ENCODE measurements at regions not wholly inside any gene's neighbourhood (a gene's known extent, or its start where the extent isn't known, plus 50 kb on each side); places are given as distances from the start of the nearest gene placed in this dataset.
"Not testable (repeated sequence)": the region's sequence is repeated elsewhere in the genome, so short reads cannot be mapped to it uniquely, and the experiment has no call there.

DNA sequence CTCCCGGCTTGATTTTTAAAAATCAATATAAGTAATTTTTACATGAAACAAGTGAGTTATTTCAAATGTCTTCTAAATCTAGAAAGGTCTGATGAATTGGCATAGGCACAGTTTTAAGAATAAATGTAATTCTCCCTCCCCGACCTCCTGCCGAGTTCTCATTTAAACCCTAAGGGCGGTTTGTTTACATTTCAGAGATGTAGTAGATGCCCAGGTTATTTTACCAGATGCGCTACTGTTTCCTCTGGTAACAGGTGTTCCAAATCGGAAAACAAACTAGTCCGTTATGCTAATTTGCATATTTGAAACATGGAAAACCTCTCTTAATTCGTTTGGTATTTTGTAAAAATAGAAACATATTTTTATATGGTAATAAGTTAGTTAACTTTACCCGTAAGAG lies 53.8 kb upstream of the CFAP126 start:
- DNase-seq (ENCODE audit: low spot score), result no peak
- Histone ChIP-seq H3K4me1 (replicated peaks) (no peaks in the 10 kb centered on the region), H3K27ac (no peak overlapping the region), H3K9me3 (no peaks in the 10 kb centered on the region), H3K4me3 (no peak overlapping the region), H3K36me3 (no peaks in the 10 kb centered on the region), H3K27me3 (replicated peaks; ENCODE audit: insufficient read depth) (no peaks in the 10 kb centered on the region)
- intact Hi-C loops (cut with DNase I), result no loop called here
- TF ChIP-seq POLR2AphosphoS5 (IDR thresholded peaks at IDR 0.05) (no peak), POLR2A (IDR thresholded peaks at IDR 0.05) (no peak)
- TF ChIP-seq, protein P1, sequence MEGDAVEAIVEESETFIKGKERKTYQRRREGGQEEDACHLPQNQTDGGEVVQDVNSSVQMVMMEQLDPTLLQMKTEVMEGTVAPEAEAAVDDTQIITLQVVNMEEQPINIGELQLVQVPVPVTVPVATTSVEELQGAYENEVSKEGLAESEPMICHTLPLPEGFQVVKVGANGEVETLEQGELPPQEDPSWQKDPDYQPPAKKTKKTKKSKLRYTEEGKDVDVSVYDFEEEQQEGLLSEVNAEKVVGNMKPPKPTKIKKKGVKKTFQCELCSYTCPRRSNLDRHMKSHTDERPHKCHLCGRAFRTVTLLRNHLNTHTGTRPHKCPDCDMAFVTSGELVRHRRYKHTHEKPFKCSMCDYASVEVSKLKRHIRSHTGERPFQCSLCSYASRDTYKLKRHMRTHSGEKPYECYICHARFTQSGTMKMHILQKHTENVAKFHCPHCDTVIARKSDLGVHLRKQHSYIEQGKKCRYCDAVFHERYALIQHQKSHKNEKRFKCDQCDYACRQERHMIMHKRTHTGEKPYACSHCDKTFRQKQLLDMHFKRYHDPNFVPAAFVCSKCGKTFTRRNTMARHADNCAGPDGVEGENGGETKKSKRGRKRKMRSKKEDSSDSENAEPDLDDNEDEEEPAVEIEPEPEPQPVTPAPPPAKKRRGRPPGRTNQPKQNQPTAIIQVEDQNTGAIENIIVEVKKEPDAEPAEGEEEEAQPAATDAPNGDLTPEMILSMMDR (IDR thresholded peaks at IDR 0.05), result no peak
- WGBS, result 57% methylated on average over 9 of the region's 9 CpGs

DNA sequence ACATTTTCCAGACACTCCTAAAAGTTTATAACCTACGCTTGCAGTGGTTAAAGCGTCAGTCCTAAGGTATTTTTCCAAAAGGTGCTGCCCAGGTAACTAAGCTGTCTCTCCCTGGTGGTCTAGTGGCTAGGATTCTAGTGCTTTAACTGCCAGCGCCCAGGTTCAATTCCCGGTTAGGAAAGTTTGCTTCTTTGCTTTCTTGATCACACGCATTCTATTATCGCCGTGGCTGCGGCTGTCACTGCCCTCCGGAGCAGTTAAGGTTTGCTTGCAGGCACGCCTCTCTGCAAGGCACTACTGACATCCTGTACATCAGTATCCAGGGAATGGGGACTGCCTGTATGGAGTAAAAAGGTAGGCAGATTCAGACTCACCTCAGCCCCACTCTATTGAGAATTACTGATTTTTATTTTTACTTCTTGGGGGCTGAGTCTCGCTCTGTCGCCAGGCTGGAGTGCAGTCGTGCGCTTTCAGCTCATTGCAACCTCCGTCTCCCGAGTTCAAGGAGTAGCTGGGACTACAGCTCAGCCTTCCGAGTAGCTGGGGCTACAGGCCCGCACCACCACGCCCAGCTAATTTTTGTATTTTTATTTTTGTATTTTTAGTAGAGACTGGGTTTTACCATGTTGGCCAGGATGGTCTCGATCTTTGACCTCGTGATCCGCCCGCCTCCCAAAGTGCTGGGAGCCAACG lies 53.2 kb upstream of the CFAP126 start:
- H3K36me3 ChIP-seq, result no peaks in the 10 kb centered on the region
- no peaks in the 10 kb centered on the region for H3K4me1 ChIP-seq (replicated peaks)
- H3K27me3 ChIP-seq (replicated peaks; ENCODE audit: insufficient read depth), result no peaks in the 10 kb centered on the region
- WGBS, result 74% methylated on average over 24 of the region's 24 CpGs
- H3K9me3 ChIP-seq, result no peaks in the 10 kb centered on the region
- no peak for DNase-seq (ENCODE audit: low spot score)
- no peak overlapping the region for H3K27ac ChIP-seq
- intact Hi-C loops (cut with DNase I), result no loop called here
- H3K4me3 ChIP-seq, result no peak overlapping the region
- TF ChIP-seq POLR2A (IDR thresholded peaks at IDR 0.05) (no peak), POLR2AphosphoS5 (IDR thresholded peaks at IDR 0.05) (no peak)
- TF ChIP-seq, protein P1 (IDR thresholded peaks at IDR 0.05), result no peak

DNA sequence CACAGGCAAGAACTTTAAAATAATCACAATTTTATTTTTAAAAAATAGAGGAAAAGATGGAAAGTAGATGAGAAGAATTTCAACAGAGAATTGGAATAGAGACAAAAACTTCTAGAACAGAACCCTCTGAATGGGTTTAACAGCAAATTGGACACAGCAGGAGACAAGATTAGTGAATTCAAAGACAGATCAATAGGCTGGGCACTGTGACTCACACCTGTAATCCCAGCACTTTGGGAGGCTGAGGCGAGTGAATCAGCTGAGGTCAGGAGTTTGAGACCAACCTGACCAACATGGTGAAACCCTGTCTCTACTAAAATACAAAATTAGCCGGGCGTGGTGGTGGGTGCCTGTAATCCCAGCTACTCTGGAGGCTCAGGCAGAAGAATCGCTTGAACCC lies 49.9 kb upstream of the CFAP126 start:
- H3K4me1 ChIP-seq (replicated peaks); H3K9me3 ChIP-seq; H3K27ac ChIP-seq; DNase-seq (ENCODE audit: low spot score); H3K27me3 ChIP-seq (replicated peaks; ENCODE audit: insufficient read depth); H3K36me3 ChIP-seq; intact Hi-C loops (cut with DNase I); H3K4me3 ChIP-seq: not testable (repeated sequence)
- WGBS, result 98% methylated on average over 4 of the region's 4 CpGs

All from prostate gland (tissue), 2 donors.